22Rv1 (cell line): ENCODE measurements at regions not wholly inside any gene's neighbourhood (a gene's known extent, or its start where the extent isn't known, plus 50 kb on each side); places are given as distances from the start of the nearest gene placed in this dataset.
"Not testable (repeated sequence)": the region's sequence is repeated elsewhere in the genome, so short reads cannot be mapped to it uniquely, and the experiment has no call there.

Experiments used
- H3K27ac ChIP-seq: fragments of 450-650 bp; 2 replicates; pipeline ENCODE4 v1.5.1; 2017
- CTCF ChIP-seq: fragments of 450-650 bp; IDR thresholded peaks from 2 replicates; pipeline ENCODE4 v1.5.1; 2017; ENCODE audit warnings: mild to moderate bottlenecking
- ZFX ChIP-seq: fragments of 450-650 bp; IDR thresholded peaks from 2 replicates; pipeline ENCODE4 v1.6.1; 2017; ENCODE audit warnings: antibody characterized with exemption, borderline replicate concordance

DNA sequence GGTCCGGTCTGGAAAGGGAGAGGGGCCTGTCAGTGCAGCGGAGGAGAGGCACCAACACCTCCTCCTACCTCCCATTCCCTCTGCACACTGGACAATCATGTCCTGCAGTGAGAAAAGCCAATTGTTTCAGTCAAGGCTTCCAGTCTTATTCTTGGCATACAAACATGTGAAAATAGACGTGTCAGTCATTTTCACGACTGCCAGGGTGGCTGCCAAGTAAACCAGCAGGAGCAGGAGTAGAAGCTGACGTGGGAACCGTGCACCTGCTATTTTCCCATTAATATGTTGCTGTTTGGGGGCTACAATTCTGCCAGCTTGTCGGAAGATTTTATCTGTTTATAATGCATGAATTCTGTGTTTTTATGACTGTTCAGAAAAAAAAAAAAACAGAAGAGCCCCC is 202.3 kb downstream of the SPP2 start:
- H3K27ac ChIP-seq: no peak overlapping the region
- TF ChIP-seq ZFX (no peak), CTCF (no peak)

DNA sequence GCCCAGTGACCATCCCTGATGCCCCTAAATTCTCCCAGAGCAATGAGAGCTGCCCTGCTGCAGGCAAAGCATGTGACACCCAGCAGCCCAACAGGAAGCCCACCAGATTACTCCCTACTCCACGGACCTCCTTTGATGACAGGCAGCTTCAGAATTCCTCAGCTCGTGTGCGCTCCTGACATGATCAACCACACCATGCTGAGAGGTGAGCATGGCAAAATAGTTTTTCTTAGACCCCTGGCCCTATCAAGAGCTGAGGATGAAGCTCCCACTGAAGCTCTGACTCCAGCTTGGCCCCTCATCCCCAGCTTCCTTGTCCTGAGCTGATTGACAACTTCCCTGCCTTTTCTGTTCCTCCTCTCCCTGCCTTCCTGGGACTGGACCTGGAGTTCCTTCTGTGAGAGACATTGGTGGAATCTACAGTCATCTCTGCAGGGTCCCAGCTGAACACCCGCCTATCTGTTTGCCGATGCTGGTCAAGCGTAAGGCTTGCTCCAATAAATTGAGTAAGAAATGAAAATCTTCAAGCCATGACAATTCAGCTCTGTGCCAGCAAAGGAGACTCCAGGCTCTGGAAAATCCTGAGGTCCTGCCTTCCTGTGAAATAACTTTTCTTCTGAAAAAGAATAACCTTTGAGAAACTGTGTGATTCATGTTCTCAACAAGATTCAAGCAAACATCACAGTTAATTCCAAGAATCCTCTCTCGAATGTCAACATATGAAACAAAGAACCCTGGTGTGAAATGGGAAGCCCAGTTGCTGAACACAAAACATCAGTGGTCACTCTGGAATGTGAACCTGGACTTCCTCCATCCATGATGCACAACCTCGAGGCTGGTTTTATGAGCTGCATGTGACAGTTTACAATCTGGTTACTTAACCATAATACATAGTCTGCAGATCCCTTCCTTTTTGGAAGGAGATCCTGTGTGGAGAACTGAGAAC is 201.1 kb downstream of the SPP2 start:
- TF ChIP-seq CTCF (no peak), ZFX (no peak)
- H3K27ac ChIP-seq: no peak overlapping the region

DNA sequence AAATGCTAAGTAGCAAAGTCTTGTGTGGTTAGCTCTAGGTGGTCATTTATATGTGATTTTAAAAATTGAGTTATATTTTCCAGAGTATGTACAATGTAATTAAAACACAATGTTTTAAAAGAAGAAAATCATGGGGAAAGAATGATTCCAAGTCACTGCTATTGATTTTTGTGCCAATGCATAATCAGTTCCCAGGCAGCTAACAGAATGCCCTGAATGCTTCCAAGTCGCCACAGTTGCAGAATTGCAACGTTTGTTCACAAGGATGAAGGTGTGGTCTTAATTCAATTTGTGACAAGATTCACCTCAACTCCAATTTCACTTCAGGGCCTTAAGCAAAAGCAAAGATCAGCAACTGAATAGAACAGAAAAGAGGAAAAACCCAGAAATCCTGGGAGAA is 200.4 kb downstream of the SPP2 start:
- H3K27ac ChIP-seq: no peak overlapping the region
- no peak for TF ChIP-seq CTCF

DNA sequence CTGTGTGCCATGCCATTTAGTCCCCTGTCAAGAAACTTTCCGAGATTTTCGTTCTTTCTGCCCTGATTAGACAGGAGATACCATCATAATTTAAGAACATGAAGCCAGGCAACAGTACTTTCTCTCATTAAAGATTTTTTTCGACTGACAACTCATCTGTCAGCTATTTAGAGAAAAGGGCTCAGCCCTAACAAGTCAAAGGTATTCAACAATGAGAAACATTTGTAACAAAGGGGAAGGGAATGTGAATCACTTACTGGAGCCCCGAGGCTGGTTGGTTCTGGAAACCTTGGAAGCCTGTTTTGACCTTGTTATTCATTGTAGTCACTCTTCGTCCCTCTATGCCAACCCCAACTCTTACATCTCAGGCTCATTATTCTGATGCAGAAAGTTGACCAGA is 199.4 kb downstream of the SPP2 start:
- TF ChIP-seq CTCF (no peak), ZFX (no peak)
- no peak overlapping the region for H3K27ac ChIP-seq

DNA sequence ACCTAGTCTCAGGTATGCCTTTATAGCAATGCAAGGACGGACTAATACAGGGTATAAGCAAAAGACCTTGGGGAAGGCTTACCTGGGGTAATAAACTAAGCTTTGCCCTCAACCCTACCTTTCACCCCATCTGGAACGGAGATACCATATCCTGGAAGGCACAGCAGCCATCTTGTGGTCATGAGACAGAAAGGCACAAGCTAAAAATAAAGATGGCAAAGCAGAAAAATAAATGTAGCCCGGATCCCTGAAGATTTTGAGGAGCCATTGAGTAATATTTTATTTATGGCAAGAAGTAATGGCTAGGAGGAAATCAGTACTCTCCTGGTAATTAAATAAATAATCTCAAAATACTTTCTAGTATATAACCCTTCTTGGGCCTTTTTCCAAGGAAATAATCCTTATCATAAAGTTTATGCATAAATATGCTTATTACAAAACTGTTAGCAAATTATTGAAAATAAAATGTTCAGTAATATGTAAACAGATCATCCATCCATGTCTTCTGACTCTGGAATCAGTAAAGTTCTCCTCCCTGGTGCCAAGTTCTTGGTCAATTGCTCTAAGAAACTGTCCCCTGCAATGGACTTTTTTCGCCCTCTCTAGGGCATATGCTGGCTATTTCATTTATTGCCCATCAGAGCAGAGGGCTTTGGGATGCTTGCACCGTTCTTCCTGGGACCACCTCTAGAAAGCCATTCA is 198.7 kb downstream of the SPP2 start:
- TF ChIP-seq ZFX: no peak
- TF ChIP-seq CTCF: no peak
- H3K27ac ChIP-seq: no peak overlapping the region

DNA sequence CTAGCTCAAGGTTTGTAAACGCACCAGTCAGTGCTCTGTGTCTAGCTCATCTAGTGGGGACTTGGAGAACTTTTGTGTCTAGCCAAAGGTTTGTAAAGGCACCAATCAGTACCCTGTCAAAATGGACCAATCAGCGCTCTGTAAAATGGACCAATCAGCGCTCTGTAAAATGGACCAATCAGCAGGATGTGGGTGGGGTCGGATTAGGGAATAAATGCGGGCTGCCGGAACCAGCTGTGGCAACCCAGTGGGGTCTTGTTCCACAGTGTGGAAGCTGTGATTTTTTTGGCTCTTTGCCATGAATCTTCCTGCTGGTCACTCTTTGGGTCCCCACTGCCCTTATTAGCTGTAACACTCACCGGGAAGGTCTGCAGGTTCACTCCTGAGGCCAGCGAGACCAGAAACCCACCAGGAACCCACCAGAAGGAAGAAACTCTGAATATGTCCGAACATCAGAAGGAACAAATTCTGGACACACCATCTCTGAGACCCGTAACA is 197.8 kb downstream of the SPP2 start:
- H3K27ac ChIP-seq: not testable (repeated sequence)

DNA sequence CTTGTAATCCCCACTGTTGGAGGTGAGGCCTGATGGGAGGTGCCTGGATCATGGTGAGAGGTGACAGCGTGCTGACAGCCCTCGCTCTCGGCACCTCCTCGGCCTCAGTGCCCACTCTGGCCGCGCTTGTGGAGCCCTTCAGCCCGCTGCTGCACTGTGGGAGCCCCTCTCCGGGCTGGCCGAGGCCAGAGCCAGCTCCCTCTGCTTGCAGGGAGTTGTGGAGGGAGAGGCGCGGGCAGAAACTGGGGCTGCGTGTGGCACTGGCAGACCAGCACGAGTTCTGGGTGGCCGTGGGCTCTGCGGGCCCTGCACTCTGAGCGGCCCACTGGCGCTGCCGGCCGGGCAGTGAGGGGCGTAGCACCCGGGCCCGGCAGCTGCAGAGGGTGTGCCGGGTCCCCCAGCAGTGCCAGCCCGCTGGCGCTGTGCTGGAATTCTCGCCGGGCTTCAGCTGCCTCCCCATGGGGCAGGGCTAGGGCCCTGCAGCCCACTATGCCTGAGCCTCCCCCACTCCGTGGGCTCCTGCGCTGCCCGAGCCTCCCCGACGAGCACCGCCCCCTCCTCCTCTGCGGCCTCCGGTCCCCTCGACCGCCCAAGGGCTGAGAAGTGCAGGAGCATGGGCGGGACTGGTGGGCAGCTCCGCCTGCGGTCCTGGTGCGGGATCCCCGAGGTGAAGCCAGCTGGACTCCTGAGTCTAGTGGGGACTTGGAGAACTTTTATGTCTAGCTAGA is 197.1 kb downstream of the SPP2 start:
- no peak overlapping the region for H3K27ac ChIP-seq
- no peak for TF ChIP-seq ZFX
- TF ChIP-seq CTCF: no peak
